H1 (cell line): ENCODE measurements at regions not wholly inside any gene's neighbourhood (a gene's known extent, or its start where the extent isn't known, plus 50 kb on each side); places are given as distances from the start of the nearest gene placed in this dataset.

Source experiments
- CTCF ChIP-seq, 3 experiments: IDR thresholded peaks; 1 replicate in 2 of 3; 2 replicates in 1 of 3; pipeline versions ENCODE4 v1.5.1 to v1.6.1; 2011; ENCODE audit warnings: low read length in 3 of 3, mild to moderate bottlenecking in 3 of 3, inconsistent platforms in 2 of 3, low read depth in 1 of 3, moderate library complexity in 1 of 3; ENCODE audit not compliant: insufficient read depth in 1 of 3; ENCODE audit errors: control extremely low read depth in 1 of 3
- EP300 ChIP-seq, 2 experiments: IDR thresholded peaks; 1 replicate in 1 of 2; 2 replicates in 1 of 2; pipeline ENCODE4 v1.6.1; 2011 to 2012; ENCODE audit warnings: low read depth in 2 of 2, low read length in 2 of 2, mild to moderate bottlenecking in 2 of 2, borderline replicate concordance in 1 of 2, inconsistent platforms in 1 of 2, moderate library complexity in 1 of 2
- RAD21 ChIP-seq, 2 experiments: IDR thresholded peaks in 1 of 2; conservative IDR thresholded peaks in 1 of 2; 2 replicates each; pipeline ENCODE4 v1.6.1; 2011; ENCODE audit warnings: low read depth in 2 of 2, low read length in 2 of 2, improper control_type of control experiment in 1 of 2, inconsistent platforms in 1 of 2, mild to moderate bottlenecking in 1 of 2, moderate library complexity in 1 of 2

- TF ChIP-seq CTCF (IDR thresholded peaks at IDR 0.05; ENCODE audit: control extremely low read depth in 1 of 3, insufficient read depth in 1 of 3, low read depth in 1 of 3, low read length in 3 of 3): no peak
- no peak for TF ChIP-seq EP300 (IDR thresholded peaks at IDR 0.05; ENCODE audit: borderline replicate concordance in 1 of 2, low read depth in 2 of 2, low read length in 2 of 2)
- TF ChIP-seq RAD21 (IDR thresholded peaks at IDR 0.05 in 1 of 2, conservative IDR thresholded peaks at IDR 0.05 in 1 of 2; ENCODE audit: low read depth in 2 of 2, low read length in 2 of 2): no peak
Observed at GRCh38 chr3:167901138-167901537, 165.6 kb downstream of the SERPINI1 start.
